Endodermal cell (in vitro differentiated cells): ENCODE measurements at regions not wholly inside any gene's neighbourhood (a gene's known extent, or its start where the extent isn't known, plus 50 kb on each side); places are given as distances from the start of the nearest gene placed in this dataset.

Experiments used
- DNase-seq: peaks from one replicate; pipeline ENCODE4 v3.0.0-alpha.2; 2017
- H3K27ac ChIP-seq: 2 replicates; pipeline ENCODE4 v1.5.1; 2013; ENCODE audit warnings: mild to moderate bottlenecking, low read depth, low read length, moderate library complexity
- H3K27me3 ChIP-seq: 2 replicates; pipeline ENCODE4 v1.6.1; 2013; ENCODE audit warnings: mild to moderate bottlenecking, low read length, moderate library complexity; ENCODE audit not compliant: insufficient read depth, control insufficient read depth, poor library complexity, severe bottlenecking
- H3K36me3 ChIP-seq: 2 replicates; pipeline ENCODE4 v1.7.0; 2013; ENCODE audit warnings: mild to moderate bottlenecking, low read length, moderate library complexity; ENCODE audit not compliant: control insufficient read depth, insufficient read depth
- H3K4me1 ChIP-seq: one replicate; pipeline ENCODE4 v1.7.0; 2013; ENCODE audit warnings: low read length; ENCODE audit not compliant: control insufficient read depth, insufficient read depth
- H3K4me3 ChIP-seq: 2 replicates; pipeline ENCODE4 v1.5.1; 2013; ENCODE audit warnings: mild to moderate bottlenecking, low read length, moderate library complexity
- H3K9ac ChIP-seq: 2 replicates; pipeline ENCODE4 v1.6.1; 2013; ENCODE audit warnings: mild to moderate bottlenecking, low read length, moderate library complexity; ENCODE audit not compliant: poor library complexity, severe bottlenecking; ENCODE audit errors: extremely low read depth
- H3K9me3 ChIP-seq: 2 replicates; pipeline ENCODE4 v1.6.1; 2013; ENCODE audit warnings: mild to moderate bottlenecking, low read length, moderate library complexity; ENCODE audit not compliant: control insufficient read depth
- H3K27ac Mint-ChIP-seq: 2 replicates; pipeline ENCODE4 v1.8.0; 2020; ENCODE audit warnings: mixed read lengths
- H3K27me3 Mint-ChIP-seq: 2 replicates; pipeline ENCODE4 v1.8.0; 2021; ENCODE audit warnings: mild to moderate bottlenecking, mixed read lengths; ENCODE audit not compliant: insufficient read depth
- H3K36me3 Mint-ChIP-seq: 2 replicates; pipeline ENCODE4 v1.8.0; 2020; ENCODE audit warnings: low read depth, mixed read lengths
- H3K4me1 Mint-ChIP-seq: 2 replicates; pipeline ENCODE4 v1.8.0; 2020; ENCODE audit warnings: mixed read lengths
- H3K4me3 Mint-ChIP-seq: 2 replicates; pipeline ENCODE4 v1.8.0; 2020; ENCODE audit warnings: mild to moderate bottlenecking, moderate library complexity, mixed read lengths
- H3K9me3 Mint-ChIP-seq: 2 replicates; pipeline ENCODE4 v1.8.0; 2020; ENCODE audit warnings: mild to moderate bottlenecking, mixed read lengths
- WGBS, 2 experiments: methylation state at CpG; one replicate each; pipeline versions ENCODE4 v1.1.5 to v1.1.7; 2013; ENCODE audit warnings: missing lambda C conversion rate in 2 of 2, mixed read lengths in 1 of 2; ENCODE audit not compliant: insufficient coverage in 1 of 2, insufficient read length in 1 of 2; 5-methylcytosine and 5-hydroxymethylcytosine counted together
- TF ChIP-seq, protein P1 (sequence below): fragments of 200-600 bp; sonication (generic); conservative IDR thresholded peaks from 2 replicates; pipeline ENCODE4 v1.5.0; 2021; ENCODE audit warnings: antibody characterized with exemption, mild to moderate bottlenecking

DNA sequence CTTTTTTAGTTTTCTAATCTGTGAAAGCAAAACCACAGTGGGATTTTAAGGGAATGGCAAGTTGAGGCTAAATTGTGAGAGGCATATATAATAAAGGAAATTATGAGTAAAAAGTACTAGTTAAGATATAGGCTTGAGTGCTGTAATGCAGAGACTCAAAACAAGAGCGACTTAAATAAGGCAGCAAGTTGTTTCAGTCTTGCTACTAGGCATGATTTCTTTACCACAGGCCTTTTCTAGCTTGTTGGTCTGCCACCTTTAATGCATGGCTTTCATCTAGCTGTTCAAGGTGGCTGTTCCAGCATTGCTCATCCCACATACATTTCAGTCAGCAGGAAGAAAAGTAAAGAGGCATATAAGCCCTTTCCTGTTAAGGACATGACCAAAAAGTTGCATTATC lies 427.9 kb upstream of the ADAMTSL1 start:
- no peaks in the 10 kb centered on the region for H3K36me3 Mint-ChIP-seq
- no peak overlapping the region for H3K27ac Mint-ChIP-seq
- H3K36me3 ChIP-seq = no peaks in the 10 kb centered on the region

DNA sequence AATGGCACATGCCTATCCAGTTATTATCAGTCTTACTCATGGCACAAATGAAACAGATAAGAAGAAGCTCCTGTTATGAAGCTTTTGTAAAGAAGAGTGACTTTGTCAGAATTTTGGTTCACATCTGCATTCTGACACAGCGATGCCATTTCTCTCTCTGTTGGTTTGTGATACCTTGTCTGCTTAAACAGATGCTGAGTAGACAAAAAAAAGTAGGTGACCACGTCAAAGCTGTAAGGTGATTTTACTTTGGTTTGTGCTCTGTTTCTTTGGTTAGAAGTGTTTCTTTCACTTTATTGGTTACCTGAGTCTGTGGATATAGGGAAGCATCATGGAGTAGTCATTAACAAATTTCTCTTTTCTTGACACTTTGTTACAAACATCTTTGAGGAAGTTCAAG lies 422.3 kb upstream of the ADAMTSL1 start:
- no peaks in the 10 kb centered on the region for H3K36me3 Mint-ChIP-seq
- no peak overlapping the region for H3K27ac Mint-ChIP-seq
- no peaks in the 10 kb centered on the region for H3K4me1 Mint-ChIP-seq
- no peaks in the 10 kb centered on the region for H3K9me3 Mint-ChIP-seq
- no peaks in the 10 kb centered on the region for H3K9me3 ChIP-seq
- no peaks in the 10 kb centered on the region for H3K36me3 ChIP-seq
- WGBS, 2 experiments = 91 to 100% methylated on average over 1 to 2 of the region's 2 CpGs
- H3K4me1 ChIP-seq = no peaks in the 10 kb centered on the region
- no peak overlapping the region for H3K4me3 ChIP-seq
- peaks cover 56% of the 10 kb centered on the region for H3K27me3 ChIP-seq
- peaks cover 63% of the 10 kb centered on the region for H3K27me3 Mint-ChIP-seq
- no peak overlapping the region for H3K9ac ChIP-seq
- TF ChIP-seq, protein P1, sequence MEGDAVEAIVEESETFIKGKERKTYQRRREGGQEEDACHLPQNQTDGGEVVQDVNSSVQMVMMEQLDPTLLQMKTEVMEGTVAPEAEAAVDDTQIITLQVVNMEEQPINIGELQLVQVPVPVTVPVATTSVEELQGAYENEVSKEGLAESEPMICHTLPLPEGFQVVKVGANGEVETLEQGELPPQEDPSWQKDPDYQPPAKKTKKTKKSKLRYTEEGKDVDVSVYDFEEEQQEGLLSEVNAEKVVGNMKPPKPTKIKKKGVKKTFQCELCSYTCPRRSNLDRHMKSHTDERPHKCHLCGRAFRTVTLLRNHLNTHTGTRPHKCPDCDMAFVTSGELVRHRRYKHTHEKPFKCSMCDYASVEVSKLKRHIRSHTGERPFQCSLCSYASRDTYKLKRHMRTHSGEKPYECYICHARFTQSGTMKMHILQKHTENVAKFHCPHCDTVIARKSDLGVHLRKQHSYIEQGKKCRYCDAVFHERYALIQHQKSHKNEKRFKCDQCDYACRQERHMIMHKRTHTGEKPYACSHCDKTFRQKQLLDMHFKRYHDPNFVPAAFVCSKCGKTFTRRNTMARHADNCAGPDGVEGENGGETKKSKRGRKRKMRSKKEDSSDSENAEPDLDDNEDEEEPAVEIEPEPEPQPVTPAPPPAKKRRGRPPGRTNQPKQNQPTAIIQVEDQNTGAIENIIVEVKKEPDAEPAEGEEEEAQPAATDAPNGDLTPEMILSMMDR = no peak
- no peak for DNase-seq
- H3K4me3 Mint-ChIP-seq = no peak overlapping the region
- H3K27ac ChIP-seq = no peak overlapping the region

More for the DNA sequence above, 427.9 kb upstream of the ADAMTSL1 start:
- no peak for DNase-seq
- TF ChIP-seq, protein P1 = no peak
- no peak overlapping the region for H3K4me3 ChIP-seq
- no peaks in the 10 kb centered on the region for H3K4me1 ChIP-seq
- Mint-ChIP-seq H3K4me3 (no peak overlapping the region), H3K27me3 (peaks cover 79% of the 10 kb centered on the region), H3K9me3 (no peaks in the 10 kb centered on the region), H3K4me1 (no peaks in the 10 kb centered on the region)
- WGBS, 2 experiments = 94 to 100% methylated on average over 1 of the region's 1 CpG
- peaks cover 81% of the 10 kb centered on the region for H3K27me3 ChIP-seq
- no peak overlapping the region for H3K27ac ChIP-seq
- no peak overlapping the region for H3K9ac ChIP-seq
- no peaks in the 10 kb centered on the region for H3K9me3 ChIP-seq

GRCh38 chr9:18052060-18052459 lies 421.9 kb upstream of the ADAMTSL1 start:
- H3K27me3 Mint-ChIP-seq = peaks cover 64% of the 10 kb centered on the region
- no peak overlapping the region for H3K27ac Mint-ChIP-seq
- TF ChIP-seq, protein P1 = no peak

More at GRCh38 chr9:18052060-18052459, 421.9 kb upstream of the ADAMTSL1 start:
- no peaks in the 10 kb centered on the region for H3K36me3 Mint-ChIP-seq
- no peak overlapping the region for H3K27ac ChIP-seq
- peaks cover 56% of the 10 kb centered on the region for H3K27me3 ChIP-seq
- no peaks in the 10 kb centered on the region for H3K9me3 Mint-ChIP-seq
- H3K36me3 ChIP-seq = no peaks in the 10 kb centered on the region
- no peaks in the 10 kb centered on the region for H3K4me1 ChIP-seq
- H3K4me1 Mint-ChIP-seq = no peaks in the 10 kb centered on the region
- no peak overlapping the region for H3K4me3 Mint-ChIP-seq
- DNase-seq = no peak
- no peak overlapping the region for H3K9ac ChIP-seq
- no peak overlapping the region for H3K4me3 ChIP-seq
- H3K9me3 ChIP-seq = no peaks in the 10 kb centered on the region
